HepG2 (cell line): ENCODE measurements at regions not wholly inside any gene's neighbourhood (a gene's known extent, or its start where the extent isn't known, plus 50 kb on each side); places are given as distances from the start of the nearest gene placed in this dataset.

Experiments used
- RAD21 ChIP-seq: fragments of 450-650 bp; formaldehyde crosslinking; IDR thresholded peaks from 2 replicates; pipeline ENCODE4 v1.5.0; 2020; ENCODE audit warnings: mild to moderate bottlenecking
- RFX5 ChIP-seq: IDR thresholded peaks from 2 replicates; pipeline ENCODE4 v1.6.1; 2011; ENCODE audit warnings: low read depth, low read length, improper control_type of control experiment
- ZNF577 ChIP-seq: sonication (generic); formaldehyde crosslinking; IDR thresholded peaks from 2 replicates; pipeline ENCODE4 v1.4.0; 2020; ENCODE audit warnings: mild to moderate bottlenecking, low read depth, missing genetic modification reagents, borderline replicate concordance
- ZNF629 ChIP-seq: sonication (generic); formaldehyde crosslinking; conservative IDR thresholded peaks from 2 replicates; pipeline ENCODE4 v1.5.0; 2020; ENCODE audit warnings: missing genetic modification reagents
- TF ChIP-seq, protein P1 (sequence below): IDR thresholded peaks from 2 replicates; pipeline ENCODE4 v1.6.1; 2016; ENCODE audit warnings: missing biosample characterization, missing genetic modification reagents, low read depth

DNA sequence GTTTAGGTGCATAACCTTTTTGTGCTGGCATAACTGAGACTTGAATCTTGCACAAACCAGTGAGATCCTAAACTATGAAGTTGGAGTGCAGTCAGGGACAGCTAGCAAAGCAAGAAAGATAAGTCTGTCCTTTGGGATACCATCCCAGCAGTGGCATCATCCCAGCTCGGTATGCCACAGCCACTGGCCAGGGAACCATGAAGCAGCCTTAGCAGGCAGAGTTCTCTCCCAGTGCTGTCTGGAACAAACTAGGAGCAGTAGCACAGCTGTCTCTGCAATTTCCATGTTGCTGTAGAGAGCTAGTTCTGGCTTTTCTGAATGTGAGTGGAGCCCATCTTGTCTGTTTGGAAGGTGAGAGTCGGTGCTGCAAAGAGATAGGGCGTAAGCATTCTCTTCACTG lies 130.3 kb downstream of the DTWD1 start:
- TF ChIP-seq, protein P1, sequence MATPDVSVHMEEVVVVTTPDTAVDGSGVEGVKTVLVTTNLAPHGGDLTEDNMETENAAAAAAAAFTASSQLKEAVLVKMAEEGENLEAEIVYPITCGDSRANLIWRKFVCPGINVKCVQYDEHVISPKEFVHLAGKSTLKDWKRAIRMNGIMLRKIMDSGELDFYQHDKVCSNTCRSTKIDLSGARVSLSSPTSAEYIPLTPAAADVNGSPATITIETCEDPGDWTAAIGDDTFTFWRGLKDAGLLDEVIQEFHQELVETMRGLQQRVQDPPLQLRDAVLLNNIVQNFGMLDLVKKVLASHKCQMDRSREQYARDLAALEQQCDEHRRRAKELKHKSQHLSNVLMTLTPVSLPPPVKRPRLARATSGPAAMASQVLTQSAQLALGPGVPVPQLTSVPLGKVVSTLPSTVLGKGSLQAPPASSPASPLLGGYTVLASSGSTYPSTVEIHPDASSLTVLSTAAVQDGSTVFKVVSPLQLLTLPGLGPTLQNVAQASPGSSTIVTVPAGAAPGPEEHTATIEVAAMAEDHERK (CRISPR knock-in tag): no peak
- TF ChIP-seq ZNF577 (CRISPR knock-in tag): no peak
- no peak for TF ChIP-seq RAD21 (CRISPR knock-in tag)
- no peak for TF ChIP-seq RFX5
- TF ChIP-seq ZNF629 (CRISPR knock-in tag): no peak
